ENCODE measurements at regions not wholly inside any gene's neighbourhood (a gene's known extent, or its start where the extent isn't known, plus 50 kb on each side); places are given as distances from the start of the nearest gene placed in this dataset.

- Histone ChIP-seq H3K23ac (ENCODE audit: low read length in 2 of 2) (no peak overlapping the region), H3K79me1 (replicated peaks; ENCODE audit: low read length, poor library complexity, severe bottlenecking) (no peaks in the 10 kb centered on the region), H3K14ac (ENCODE audit: low read length in 2 of 2) (no peak overlapping the region), H4K8ac (ENCODE audit: low read length) (no peak overlapping the region), H3K4me3 (ENCODE audit: insufficient read depth in 1 of 2, low read depth in 1 of 2, low read length in 2 of 2) (no peak overlapping the region), H3K9ac (ENCODE audit: low read length) (peak overlapping the region; percentile 32), H2BK120ac (ENCODE audit: low read depth, low read length) (no peak overlapping the region), H2AFZ (ENCODE audit: low read depth, low read length) (no peak overlapping the region), H3K36me3 (ENCODE audit: control insufficient read depth in 1 of 2, insufficient read depth in 2 of 2, low read depth in 1 of 2, low read length in 2 of 2) (no peaks in the 10 kb centered on the region), H2BK5ac (ENCODE audit: low read depth, low read length, poor library complexity, severe bottlenecking) (no peak overlapping the region), H3K9me3 (ENCODE audit: control insufficient read depth, low read length) (no peaks in the 10 kb centered on the region), H2AK5ac (ENCODE audit: low read length, severe bottlenecking) (no peak overlapping the region), H3K4me1 (ENCODE audit: control insufficient read depth, insufficient read depth, low read depth, low read length) (no peaks in the 10 kb centered on the region), H3K27ac (ENCODE audit: low read length, poor library complexity, severe bottlenecking) (peak overlapping the region; percentile 28), H3K4ac (ENCODE audit: low read depth in 1 of 2, low read length in 2 of 2) (no peak overlapping the region), H2BK12ac (ENCODE audit: low read length in 2 of 2) (no peak overlapping the region), H3K18ac (ENCODE audit: low read depth in 1 of 2, low read length in 2 of 2) (no peak overlapping the region), H3K27me3 (ENCODE audit: control insufficient read depth in 1 of 2, insufficient read depth in 1 of 2, low read length in 2 of 2) (no peaks in the 10 kb centered on the region), H2BK15ac (ENCODE audit: low read depth, poor library complexity, severe bottlenecking) (no peak overlapping the region), H4K91ac (ENCODE audit: low read length) (no peak overlapping the region), H3K4me2 (ENCODE audit: low read length, poor library complexity, severe bottlenecking) (no peak overlapping the region)
- peak; percentile 13 for DNase-seq
Measured at GRCh38 chr9:111118256-111118948, 80.1 kb upstream of the LPAR1 start.

GRCh38 chr9:111114486-111114885, 76.2 kb upstream of the LPAR1 start:
- Histone ChIP-seq H3K36me3 (ENCODE audit: control insufficient read depth in 1 of 2, insufficient read depth in 2 of 2, low read depth in 1 of 2, low read length in 2 of 2) (no peaks in the 10 kb centered on the region), H4K8ac (ENCODE audit: low read length) (no peak overlapping the region), H2AFZ (ENCODE audit: low read depth, low read length) (no peak overlapping the region), H3K4me2 (ENCODE audit: low read length, poor library complexity, severe bottlenecking) (no peak overlapping the region), H3K9ac (ENCODE audit: low read length) (no peak overlapping the region), H2BK12ac (ENCODE audit: low read length in 2 of 2) (no peak overlapping the region), H3K27ac (ENCODE audit: low read length, poor library complexity, severe bottlenecking) (no peak overlapping the region), H3K27me3 (ENCODE audit: control insufficient read depth in 1 of 2, insufficient read depth in 1 of 2, low read length in 2 of 2) (no peaks in the 10 kb centered on the region), H3K4ac (ENCODE audit: low read depth in 1 of 2, low read length in 2 of 2) (no peak overlapping the region), H3K4me3 (ENCODE audit: insufficient read depth in 1 of 2, low read depth in 1 of 2, low read length in 2 of 2) (no peak overlapping the region), H3K18ac (ENCODE audit: low read depth in 1 of 2, low read length in 2 of 2) (no peak overlapping the region), H4K91ac (ENCODE audit: low read length) (no peak overlapping the region), H3K9me3 (ENCODE audit: control insufficient read depth, low read length) (no peaks in the 10 kb centered on the region), H3K23ac (ENCODE audit: low read length in 2 of 2) (no peak overlapping the region), H2BK5ac (ENCODE audit: low read depth, low read length, poor library complexity, severe bottlenecking) (no peak overlapping the region), H3K79me1 (replicated peaks; ENCODE audit: low read length, poor library complexity, severe bottlenecking) (no peaks in the 10 kb centered on the region), H2BK15ac (ENCODE audit: low read depth, poor library complexity, severe bottlenecking) (no peak overlapping the region), H2AK5ac (ENCODE audit: low read length, severe bottlenecking) (no peak overlapping the region), H2BK120ac (ENCODE audit: low read depth, low read length) (no peak overlapping the region), H3K4me1 (ENCODE audit: control insufficient read depth, insufficient read depth, low read depth, low read length) (no peaks in the 10 kb centered on the region), H3K14ac (ENCODE audit: low read length in 2 of 2) (no peak overlapping the region)
- DNase-seq: no peak
- no CpG with 5 or more reads among the region's 1 CpG for WGBS

- Histone ChIP-seq H4K8ac (ENCODE audit: low read length) (no peak overlapping the region), H3K79me1 (replicated peaks; ENCODE audit: low read length, poor library complexity, severe bottlenecking) (no peaks in the 10 kb centered on the region), H2BK15ac (ENCODE audit: low read depth, poor library complexity, severe bottlenecking) (no peak overlapping the region), H3K4me2 (ENCODE audit: low read length, poor library complexity, severe bottlenecking) (no peak overlapping the region), H3K27ac (ENCODE audit: low read length, poor library complexity, severe bottlenecking) (no peak overlapping the region), H3K14ac (ENCODE audit: low read length in 2 of 2) (no peak overlapping the region), H3K4me3 (ENCODE audit: insufficient read depth in 1 of 2, low read depth in 1 of 2, low read length in 2 of 2) (no peak overlapping the region), H4K91ac (ENCODE audit: low read length) (no peak overlapping the region), H3K9me3 (ENCODE audit: control insufficient read depth, low read length) (no peaks in the 10 kb centered on the region), H2BK12ac (ENCODE audit: low read length in 2 of 2) (no peak overlapping the region), H2AFZ (ENCODE audit: low read depth, low read length) (no peak overlapping the region), H2BK120ac (ENCODE audit: low read depth, low read length) (no peak overlapping the region), H3K9ac (ENCODE audit: low read length) (no peak overlapping the region), H3K4me1 (ENCODE audit: control insufficient read depth, insufficient read depth, low read depth, low read length) (no peaks in the 10 kb centered on the region), H3K18ac (ENCODE audit: low read depth in 1 of 2, low read length in 2 of 2) (no peak overlapping the region), H3K23ac (ENCODE audit: low read length in 2 of 2) (no peak overlapping the region), H3K4ac (ENCODE audit: low read depth in 1 of 2, low read length in 2 of 2) (no peak overlapping the region), H3K27me3 (ENCODE audit: control insufficient read depth in 1 of 2, insufficient read depth in 1 of 2, low read length in 2 of 2) (no peaks in the 10 kb centered on the region), H3K36me3 (ENCODE audit: control insufficient read depth in 1 of 2, insufficient read depth in 2 of 2, low read depth in 1 of 2, low read length in 2 of 2) (no peaks in the 10 kb centered on the region), H2AK5ac (ENCODE audit: low read length, severe bottlenecking) (no peak overlapping the region), H2BK5ac (ENCODE audit: low read depth, low read length, poor library complexity, severe bottlenecking) (no peak overlapping the region)
- no peak for DNase-seq
- 100% methylated on average over 1 of the region's 2 CpGs for WGBS
Measured at GRCh38 chr9:111113712-111114111, 75.4 kb upstream of the LPAR1 start.

GRCh38 chr9:111110805-111111204, 72.5 kb upstream of the LPAR1 start:
- no peak overlapping the region for H4K91ac ChIP-seq (ENCODE audit: low read length)
- H2AFZ ChIP-seq (ENCODE audit: low read depth, low read length): no peak overlapping the region
- H4K8ac ChIP-seq (ENCODE audit: low read length): no peak overlapping the region
- DNase-seq: no peak
- H3K4me3 ChIP-seq (ENCODE audit: insufficient read depth in 1 of 2, low read depth in 1 of 2, low read length in 2 of 2): no peak overlapping the region
- H3K9me3 ChIP-seq (ENCODE audit: control insufficient read depth, low read length): no peaks in the 10 kb centered on the region
- no peak overlapping the region for H3K4ac ChIP-seq (ENCODE audit: low read depth in 1 of 2, low read length in 2 of 2)
- no peak overlapping the region for H2BK120ac ChIP-seq (ENCODE audit: low read depth, low read length)
- no peak overlapping the region for H3K9ac ChIP-seq (ENCODE audit: low read length)
- no peaks in the 10 kb centered on the region for H3K4me1 ChIP-seq (ENCODE audit: control insufficient read depth, insufficient read depth, low read depth, low read length)
- no peak overlapping the region for H2BK15ac ChIP-seq (ENCODE audit: low read depth, poor library complexity, severe bottlenecking)
- H3K18ac ChIP-seq (ENCODE audit: low read depth in 1 of 2, low read length in 2 of 2): no peak overlapping the region
- H3K4me2 ChIP-seq (ENCODE audit: low read length, poor library complexity, severe bottlenecking): no peak overlapping the region
- H3K27me3 ChIP-seq (ENCODE audit: control insufficient read depth in 1 of 2, insufficient read depth in 1 of 2, low read length in 2 of 2): no peaks in the 10 kb centered on the region
- H2BK5ac ChIP-seq (ENCODE audit: low read depth, low read length, poor library complexity, severe bottlenecking): no peak overlapping the region
- no peak overlapping the region for H3K14ac ChIP-seq (ENCODE audit: low read length in 2 of 2)
- no peak overlapping the region for H3K23ac ChIP-seq (ENCODE audit: low read length in 2 of 2)
- no peak overlapping the region for H2AK5ac ChIP-seq (ENCODE audit: low read length, severe bottlenecking)
- no peaks in the 10 kb centered on the region for H3K79me1 ChIP-seq (replicated peaks; ENCODE audit: low read length, poor library complexity, severe bottlenecking)
- H3K36me3 ChIP-seq (ENCODE audit: control insufficient read depth in 1 of 2, insufficient read depth in 2 of 2, low read depth in 1 of 2, low read length in 2 of 2): no peaks in the 10 kb centered on the region
- H2BK12ac ChIP-seq (ENCODE audit: low read length in 2 of 2): no peak overlapping the region
- no peak overlapping the region for H3K27ac ChIP-seq (ENCODE audit: low read length, poor library complexity, severe bottlenecking)
- 91% methylated on average over 3 of the region's 3 CpGs for WGBS
